HG03469 (cell line): ENCODE measurements at regions not wholly inside any gene's neighbourhood (a gene's known extent, or its start where the extent isn't known, plus 50 kb on each side); places are given as distances from the start of the nearest gene placed in this dataset.
"Not testable (repeated sequence)": the region's sequence is repeated elsewhere in the genome, so short reads cannot be mapped to it uniquely, and the experiment has no call there.

ENCODE experiments used
- ATAC-seq: cut with Tn5 transposase; IDR thresholded peaks from one replicate; pipeline ENCODE4 v1.9.1; 2021; ENCODE audit warnings: mild to moderate bottlenecking, moderate library complexity, moderate number of reproducible peaks; ENCODE audit not compliant: unreplicated experiment

GRCh38 chrX:56125946-56126345, 106.2 kb upstream of the KLF8 start:
- ATAC-seq: no peak

DNA sequence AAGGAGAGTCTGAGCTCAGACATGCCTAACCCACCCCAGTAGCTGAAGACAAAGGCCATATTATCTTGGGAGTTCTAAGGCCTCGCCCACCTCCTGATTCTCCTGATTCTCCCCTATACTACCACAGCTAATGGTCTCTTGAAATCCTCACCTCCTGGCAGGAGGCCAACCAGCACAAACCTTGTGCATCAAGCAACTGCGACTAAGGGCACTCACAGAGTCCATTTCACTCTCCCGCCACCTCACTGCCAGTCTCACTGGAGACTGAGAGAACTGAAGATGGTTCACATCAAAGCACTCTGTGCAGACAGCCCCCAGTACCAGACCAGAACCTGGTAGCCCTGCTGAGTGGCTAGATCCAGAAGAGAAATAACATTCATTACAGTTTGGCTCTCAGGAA, 102.1 kb upstream of the KLF8 start:
- no peak for ATAC-seq

DNA sequence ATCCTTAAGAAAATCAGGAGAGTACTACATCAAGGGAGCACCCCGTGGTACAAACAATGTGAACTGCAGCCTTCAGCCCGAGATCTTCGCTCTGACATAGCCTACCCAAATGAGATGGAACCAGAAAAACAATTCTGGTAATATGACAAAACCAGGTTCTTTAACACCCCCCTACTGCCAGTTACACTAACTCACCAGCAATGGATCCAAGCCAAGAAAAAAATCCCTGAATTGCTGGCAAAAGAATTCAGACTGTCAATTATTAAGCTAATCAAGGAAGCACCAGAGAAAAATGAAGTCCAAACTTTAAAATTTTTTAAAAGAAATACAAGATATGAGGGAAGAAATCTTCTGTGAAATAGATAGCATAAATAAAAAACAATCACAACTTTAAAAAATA, 101.7 kb upstream of the KLF8 start:
- no peak for ATAC-seq

- ATAC-seq: not testable (repeated sequence)
Observed at GRCh38 chrX:56164135-56164534, 68.0 kb upstream of the KLF8 start.
